GM23338 (cell line): ENCODE measurements at regions not wholly inside any gene's neighbourhood (a gene's known extent, or its start where the extent isn't known, plus 50 kb on each side); places are given as distances from the start of the nearest gene placed in this dataset.

Experiments
- ATAC-seq: fragments of 200-7000 bp; cut with Tn5 transposase; 3 replicates; pipeline ENCODE4 v1.9.1; 2020
- DNase-seq: peaks from one replicate; pipeline ENCODE4 v3.0.0-alpha.2; 2015; ENCODE audit warnings: low spot score
- H2AFZ ChIP-seq: fragments of 200-600 bp; sonication (generic); 2 replicates; pipeline ENCODE4 v1.8.0; 2016; ENCODE audit warnings: antibody characterized with exemption, mild to moderate bottlenecking, moderate library complexity
- H3F3A ChIP-seq: fragments of 200-600 bp; sonication (generic); replicated peaks from 2 replicates; pipeline ENCODE4 v1.8.0; 2017; ENCODE audit warnings: antibody characterized with exemption, mixed run types, low read depth
- H3K27ac ChIP-seq: fragments of 200-600 bp; sonication (generic); 2 replicates; pipeline ENCODE4 v1.6.1; 2016; ENCODE audit warnings: low read depth
- H3K27me3 ChIP-seq: fragments of 200-600 bp; sonication (generic); 2 replicates; pipeline ENCODE4 v1.8.0; 2016; ENCODE audit warnings: mild to moderate bottlenecking, mixed run types, moderate library complexity; ENCODE audit not compliant: insufficient read depth
- H3K36me3 ChIP-seq: fragments of 200-600 bp; sonication (generic); 2 replicates; pipeline ENCODE4 v1.8.0; 2016; ENCODE audit warnings: mild to moderate bottlenecking; ENCODE audit not compliant: insufficient read depth
- H3K4me1 ChIP-seq: fragments of 200-600 bp; sonication (generic); 2 replicates; pipeline ENCODE4 v1.8.0; 2016; ENCODE audit warnings: mild to moderate bottlenecking, moderate library complexity; ENCODE audit not compliant: insufficient read depth
- H3K4me2 ChIP-seq: fragments of 200-600 bp; sonication (generic); 2 replicates; pipeline ENCODE4 v1.7.1; 2017; ENCODE audit warnings: mixed run types
- H3K4me3 ChIP-seq: fragments of 200-600 bp; sonication (generic); 2 replicates; pipeline ENCODE4 v1.6.1; 2016; ENCODE audit warnings: mixed run types
- H3K79me2 ChIP-seq: fragments of 200-600 bp; sonication (generic); replicated peaks from 2 replicates; pipeline ENCODE4 v1.8.0; 2017; ENCODE audit warnings: mild to moderate bottlenecking; ENCODE audit not compliant: insufficient read depth
- H3K9me2 ChIP-seq: fragments of 200-600 bp; sonication (generic); 2 replicates; pipeline ENCODE4 v1.8.0; 2017; ENCODE audit not compliant: insufficient read depth
- H4K20me1 ChIP-seq: fragments of 200-600 bp; sonication (generic); replicated peaks from 2 replicates; pipeline ENCODE4 v1.8.0; 2017; ENCODE audit warnings: mild to moderate bottlenecking; ENCODE audit not compliant: insufficient read depth
- H3K27ac Mint-ChIP-seq: 2 replicates; pipeline ENCODE4 v1.8.0; 2020; ENCODE audit warnings: inconsistent platforms, mild to moderate bottlenecking, moderate library complexity, mixed read lengths
- H3K27me3 Mint-ChIP-seq: 3 replicates; pipeline ENCODE4 v1.8.0; 2022; ENCODE audit warnings: low read depth, mild to moderate bottlenecking, moderate library complexity, mixed read lengths, inconsistent platforms; ENCODE audit not compliant: insufficient read depth, poor library complexity
- H3K36me3 Mint-ChIP-seq: 3 replicates; pipeline ENCODE4 v1.8.0; 2021; ENCODE audit warnings: low read depth, mild to moderate bottlenecking, inconsistent platforms, moderate library complexity, mixed read lengths
- H3K4me1 Mint-ChIP-seq: 3 replicates; pipeline ENCODE4 v1.8.0; 2020; ENCODE audit warnings: mild to moderate bottlenecking, inconsistent platforms, mixed read lengths
- H3K4me3 Mint-ChIP-seq: 3 replicates; pipeline ENCODE4 v1.8.0; 2021; ENCODE audit warnings: moderate library complexity, mild to moderate bottlenecking, inconsistent platforms, mixed read lengths
- H3K9me3 Mint-ChIP-seq: 3 replicates; pipeline ENCODE4 v1.8.0; 2020; ENCODE audit warnings: moderate library complexity, mild to moderate bottlenecking, inconsistent platforms, mixed read lengths
- CREB1 ChIP-seq: fragments of 250-450 bp; sonication (Bioruptor Pico); IDR thresholded peaks from 2 replicates; pipeline ENCODE4 v1.5.0; 2020; ENCODE audit warnings: low read depth, mild to moderate bottlenecking, moderate library complexity
- EZH2 ChIP-seq: fragments of 200-600 bp; sonication (generic); IDR thresholded peaks from one replicate; pipeline ENCODE4 v1.8.0; 2017; ENCODE audit warnings: antibody characterized with exemption, mild to moderate bottlenecking, low read depth; ENCODE audit not compliant: unreplicated experiment
- JUNB ChIP-seq: IDR thresholded peaks from one replicate; pipeline ENCODE4 v1.6.1; 2016; ENCODE audit warnings: antibody characterized with exemption; ENCODE audit not compliant: unreplicated experiment
- NANOG ChIP-seq: IDR thresholded peaks from 2 replicates; pipeline ENCODE4 v1.6.1; 2016; ENCODE audit warnings: antibody characterized with exemption, borderline replicate concordance
- REST ChIP-seq: IDR thresholded peaks from one replicate; pipeline ENCODE4 v1.6.1; 2018; ENCODE audit warnings: antibody characterized with exemption; ENCODE audit not compliant: unreplicated experiment
- STAT1 ChIP-seq: IDR thresholded peaks from one replicate; pipeline ENCODE4 v1.6.1; 2016; ENCODE audit warnings: antibody characterized with exemption; ENCODE audit not compliant: unreplicated experiment
- ZNF114 ChIP-seq: fragments of 250-450 bp; sonication (Bioruptor Pico); IDR thresholded peaks from 2 replicates; pipeline ENCODE4 v1.5.0; 2020; ENCODE audit warnings: mild to moderate bottlenecking, moderate library complexity
- ZNF331 ChIP-seq: fragments of 250-450 bp; sonication (Bioruptor Pico); IDR thresholded peaks from 2 replicates; pipeline ENCODE4 v1.5.0; 2020; ENCODE audit warnings: low read depth, mild to moderate bottlenecking, moderate library complexity

GRCh38 chr12:91252341-91252740 is 69.7 kb upstream of the DCN start:
- ATAC-seq (no peak), DNase-seq (no peak)
- TF ChIP-seq STAT1 (no peak), JUNB (no peak), ZNF114 (CRISPR knock-in tag) (no peak), NANOG (no peak), ZNF331 (CRISPR knock-in tag) (no peak), EZH2 (no peak), CREB1 (CRISPR knock-in tag) (no peak)
- Mint-ChIP-seq H3K36me3 (no peaks in the 10 kb centered on the region), H3K4me3 (no peak overlapping the region), H3K27me3 (no peaks in the 10 kb centered on the region), H3K4me1 (no peaks in the 10 kb centered on the region), H3K27ac (no peak overlapping the region), H3K9me3 (no peaks in the 10 kb centered on the region)
- no peak overlapping the region for H3K27ac ChIP-seq
- H3K9me2 ChIP-seq: no peaks in the 10 kb centered on the region
- no peaks in the 10 kb centered on the region for H3K4me1 ChIP-seq
- H3F3A ChIP-seq: no peaks in the 10 kb centered on the region
- H3K27me3 ChIP-seq: no peaks in the 10 kb centered on the region
- H3K4me3 ChIP-seq: no peak overlapping the region
- H3K79me2 ChIP-seq: no peaks in the 10 kb centered on the region
- no peaks in the 10 kb centered on the region for H4K20me1 ChIP-seq
- no peak overlapping the region for H3K4me2 ChIP-seq
- no peaks in the 10 kb centered on the region for H3K36me3 ChIP-seq
- no peak overlapping the region for H2AFZ ChIP-seq

- ATAC-seq (no peak), DNase-seq (no peak)
- no peaks in the 10 kb centered on the region for H3K9me2 ChIP-seq
- H3K4me3 ChIP-seq: no peak overlapping the region
- H3K27ac Mint-ChIP-seq: no peak overlapping the region
- H3K27me3 ChIP-seq: no peaks in the 10 kb centered on the region
- no peaks in the 10 kb centered on the region for H3K27me3 Mint-ChIP-seq
- no peak overlapping the region for H3K4me3 Mint-ChIP-seq
- H3K4me1 Mint-ChIP-seq: no peaks in the 10 kb centered on the region
- H4K20me1 ChIP-seq: no peaks in the 10 kb centered on the region
- H3K4me2 ChIP-seq: no peak overlapping the region
- no peaks in the 10 kb centered on the region for H3K36me3 Mint-ChIP-seq
- no peaks in the 10 kb centered on the region for H3K4me1 ChIP-seq
- no peaks in the 10 kb centered on the region for H3K36me3 ChIP-seq
- no peak overlapping the region for H3K27ac ChIP-seq
- H3K9me3 Mint-ChIP-seq: no peaks in the 10 kb centered on the region
- no peaks in the 10 kb centered on the region for H3F3A ChIP-seq
- no peaks in the 10 kb centered on the region for H3K79me2 ChIP-seq
- no peak overlapping the region for H2AFZ ChIP-seq
- TF ChIP-seq STAT1: no peak
- no peak for TF ChIP-seq CREB1 (CRISPR knock-in tag)
- TF ChIP-seq ZNF114 (CRISPR knock-in tag): no peak
- no peak for TF ChIP-seq REST
- no peak for TF ChIP-seq JUNB
Observed at GRCh38 chr12:91250273-91250665, 67.7 kb upstream of the DCN start.
